ENCODE measurements at regions not wholly inside any gene's neighbourhood (a gene's known extent, or its start where the extent isn't known, plus 50 kb on each side); places are given as distances from the start of the nearest gene placed in this dataset.

GRCh38 chr3:78176869-78177268 lies 1137.0 kb downstream of the ROBO2 start:
- intact Hi-C loops (cut with micrococcal nuclease) (no loop called here), dilution Hi-C loops (cut with MboI; ENCODE audit: extremely low pct_ligation_motif_present, low sequenced_read_pairs) (no loop called here)
- Histone ChIP-seq H3K9me1 (replicated peaks; ENCODE audit: control insufficient read depth, extremely low read depth, insufficient read depth, low read length) (no peaks in the 10 kb centered on the region), H3K36me3 (ENCODE audit: control insufficient read depth in 2 of 2, extremely low read depth in 1 of 2, insufficient read depth in 2 of 2, low read length in 2 of 2) (no peaks in the 10 kb centered on the region), H3K9me3 (replicated peaks; ENCODE audit: control insufficient read depth, insufficient read depth, low read length) (no peaks in the 10 kb centered on the region), H3K4me2 (ENCODE audit: insufficient read depth, low read length) (no peak overlapping the region), H4K20me1 (replicated peaks; ENCODE audit: control insufficient read depth, extremely low read depth, insufficient read depth, low read length) (no peaks in the 10 kb centered on the region), H3K27me3 (ENCODE audit: control insufficient read depth in 2 of 2, insufficient read depth in 2 of 2, low read length in 2 of 2) (no peaks in the 10 kb centered on the region), H3K79me2 (ENCODE audit: control insufficient read depth, insufficient read depth, low read length) (no peaks in the 10 kb centered on the region), H3K27ac (ENCODE audit: insufficient read depth, low read depth, low read length) (no peak overlapping the region), H3K9ac (replicated peaks; ENCODE audit: extremely low read depth, insufficient read depth, low read length) (no peak overlapping the region), H2AFZ (ENCODE audit: low read depth, low read length) (no peak overlapping the region), H3K4me1 (ENCODE audit: control insufficient read depth, extremely low read depth, insufficient read depth, low read length) (no peaks in the 10 kb centered on the region), H3K4me3 (replicated peaks in 1 of 3; ENCODE audit: insufficient read depth in 1 of 3, low read depth in 1 of 3, low read length in 3 of 3) (no peak overlapping the region)
- FAIRE-seq = no peak
- POLR2A ChIA-PET = no interaction called here
- no TSS peak for BruUV-seq (replicated peaks)
- no peak for TF ChIP-seq EZH2 (IDR thresholded peaks at IDR 0.05; ENCODE audit: borderline replicate concordance, low read depth, low read length, severe bottlenecking)
- TF ChIP-seq MYC (IDR thresholded peaks at IDR 0.05; ENCODE audit: low read depth, low read length) = no peak
- no peak for TF ChIP-seq CTCF (IDR thresholded peaks at IDR 0.05; ENCODE audit: extremely low read depth in 1 of 2, insufficient read depth in 1 of 2, low read depth in 1 of 2, low read length in 2 of 2)
- TF ChIP-seq GATA2 (IDR thresholded peaks at IDR 0.05; ENCODE audit: insufficient read depth, insufficient read length, low read depth, low read length) = no peak
- DNase-seq (ENCODE audit: low read depth, low spot score) = no peak
- CTCF ChIA-PET = no interaction called here

- dilution Hi-C loops (cut with MboI; ENCODE audit: extremely low pct_ligation_motif_present, low sequenced_read_pairs) = no loop called here
- intact Hi-C loops (cut with micrococcal nuclease) = no loop called here
- Histone ChIP-seq H3K9ac (replicated peaks; ENCODE audit: extremely low read depth, insufficient read depth, low read length) (no peak overlapping the region), H3K36me3 (ENCODE audit: control insufficient read depth in 2 of 2, extremely low read depth in 1 of 2, insufficient read depth in 2 of 2, low read length in 2 of 2) (no peaks in the 10 kb centered on the region), H3K4me3 (replicated peaks in 1 of 3; ENCODE audit: insufficient read depth in 1 of 3, low read depth in 1 of 3, low read length in 3 of 3) (no peak overlapping the region), H4K20me1 (replicated peaks; ENCODE audit: control insufficient read depth, extremely low read depth, insufficient read depth, low read length) (no peaks in the 10 kb centered on the region), H3K4me1 (ENCODE audit: control insufficient read depth, extremely low read depth, insufficient read depth, low read length) (no peaks in the 10 kb centered on the region), H3K4me2 (ENCODE audit: insufficient read depth, low read length) (no peak overlapping the region), H3K27me3 (ENCODE audit: control insufficient read depth in 2 of 2, insufficient read depth in 2 of 2, low read length in 2 of 2) (no peaks in the 10 kb centered on the region), H3K79me2 (ENCODE audit: control insufficient read depth, insufficient read depth, low read length) (no peaks in the 10 kb centered on the region), H3K9me1 (replicated peaks; ENCODE audit: control insufficient read depth, extremely low read depth, insufficient read depth, low read length) (no peaks in the 10 kb centered on the region), H3K9me3 (replicated peaks; ENCODE audit: control insufficient read depth, insufficient read depth, low read length) (no peaks in the 10 kb centered on the region), H3K27ac (ENCODE audit: insufficient read depth, low read depth, low read length) (no peak overlapping the region), H2AFZ (ENCODE audit: low read depth, low read length) (no peak overlapping the region)
- no TSS peak for BruUV-seq (replicated peaks)
- TF ChIP-seq CTCF (IDR thresholded peaks at IDR 0.05; ENCODE audit: extremely low read depth in 1 of 2, insufficient read depth in 1 of 2, low read depth in 1 of 2, low read length in 2 of 2) = no peak
- no peak for TF ChIP-seq POLR2A (IDR thresholded peaks at IDR 0.05; ENCODE audit: low read depth, low read length)
- TF ChIP-seq EZH2 (IDR thresholded peaks at IDR 0.05; ENCODE audit: borderline replicate concordance, low read depth, low read length, severe bottlenecking) = no peak
- no peak for TF ChIP-seq JUN (IDR thresholded peaks at IDR 0.05; ENCODE audit: borderline replicate concordance, insufficient read depth, insufficient read length, low read depth)
- no peak for TF ChIP-seq MAX (IDR thresholded peaks at IDR 0.05; ENCODE audit: insufficient read depth, insufficient read length)
- TF ChIP-seq FOS (IDR thresholded peaks at IDR 0.05; ENCODE audit: borderline replicate concordance, insufficient read depth, low read length) = no peak
- TF ChIP-seq MYC (IDR thresholded peaks at IDR 0.05; ENCODE audit: low read depth, low read length) = no peak
- TF ChIP-seq POLR2AphosphoS5 (IDR thresholded peaks at IDR 0.05; ENCODE audit: insufficient read depth, low read depth, low read length) = no peak
- no peak for TF ChIP-seq GATA2 (IDR thresholded peaks at IDR 0.05; ENCODE audit: insufficient read depth, insufficient read length, low read depth, low read length)
- POLR2A ChIA-PET = no interaction called here
- DNase-seq (ENCODE audit: low read depth, low spot score) = no peak
- FAIRE-seq = no peak
- CTCF ChIA-PET = no interaction called here
Measured at GRCh38 chr3:78177780-78178179, 1137.9 kb downstream of the ROBO2 start.

Measured in endothelial cell of umbilical vein (primary cell).